HepG2 (cell line): ENCODE measurements at regions not wholly inside any gene's neighbourhood (a gene's known extent, or its start where the extent isn't known, plus 50 kb on each side); places are given as distances from the start of the nearest gene placed in this dataset.

Experiments used
- ATAC-seq: fragments of 200-7000 bp; cut with Tn5 transposase; 3 replicates; pipeline ENCODE4 v1.9.1; 2020; ENCODE audit warnings: mild to moderate bottlenecking, moderate library complexity
- BruUV-seq: library from RNA; stranded (reverse); fragments of 400-500 nt; replicated peaks from 2 replicates; lab custom pipeline; 2021; lab: Mats Ljungman, UMichigan
- CTCF ChIA-PET: fragments of 300-600 bp; formaldehyde crosslinking; extraction: SDS; loops from one replicate; lab custom pipeline; 2021; ENCODE audit warnings: low total read pairs, inconsistent platforms, low intra/inter-chr PET ratio; lab: Yijun Ruan, JAX
- POLR2A ChIA-PET: fragments of 350-600 bp; sonication (Branson Sonifier 250); formaldehyde crosslinking; loops from one replicate; lab custom pipeline; 2020; ENCODE audit warnings: antibody characterized with exemption, inconsistent platforms; lab: Yijun Ruan, JAX
- DNase-seq: peaks from one replicate; pipeline ENCODE4 v3.0.0-alpha.2; 2015; ENCODE audit warnings: low spot score
- FAIRE-seq: peaks from 3 replicates; lab custom pipeline; 2011; peaks lifted over from hg19 to GRCh38; lab: Jason Lieb, UNC
- H2AFZ ChIP-seq: one replicate; pipeline ENCODE4 v1.6.1; 2011; ENCODE audit warnings: low read length, inconsistent platforms
- H3K27ac ChIP-seq: fragments of 300-600 bp; 3 replicates; pipeline ENCODE4 v1.8.0; 2011; ENCODE audit warnings: mixed run types, mild to moderate bottlenecking, mixed read lengths, low read length, inconsistent platforms; ENCODE audit not compliant: insufficient read depth; ENCODE audit errors: extremely low read length
- H3K27me3 ChIP-seq, 2 experiments: fragments of 200-600 bp in 1 of 2; 2 replicates in 1 of 2; 3 replicates in 1 of 2; pipeline versions ENCODE4 v1.6.0 to v1.8.0; 2011; ENCODE audit warnings: low read length in 2 of 2, mild to moderate bottlenecking in 2 of 2, moderate library complexity in 2 of 2, inconsistent platforms in 1 of 2; ENCODE audit not compliant: insufficient read depth in 2 of 2, control insufficient read depth in 1 of 2
- H3K36me3 ChIP-seq, 2 experiments: fragments of 200-600 bp in 1 of 2; replicated peaks in 1 of 2; 2 replicates in 1 of 2; 3 replicates in 1 of 2; pipeline versions ENCODE4 v1.5.1 to v1.8.0; 2011; ENCODE audit warnings: low read length in 2 of 2, inconsistent platforms in 1 of 2; ENCODE audit not compliant: insufficient read depth in 2 of 2, control insufficient read depth in 1 of 2
- H3K4me1 ChIP-seq: 2 replicates; pipeline ENCODE4 v1.5.1; 2012; ENCODE audit warnings: low read length, inconsistent platforms; ENCODE audit not compliant: insufficient read depth
- H3K4me2 ChIP-seq: 2 replicates; pipeline ENCODE4 v1.6.0; 2011; ENCODE audit warnings: low read depth, low read length, inconsistent platforms
- H3K4me3 ChIP-seq, 3 experiments: fragments of 200-600 bp in 1 of 3; sonication (generic), shearing (Covaris generic) in 1 of 3; replicated peaks in 1 of 3; 2 replicates each; pipeline ENCODE4 v1.5.1; 2011 to 2016; ENCODE audit warnings: low read length in 3 of 3, inconsistent platforms in 2 of 3, low read depth in 2 of 3, mild to moderate bottlenecking in 2 of 3, control low read depth in 1 of 3, mixed read lengths in 1 of 3; ENCODE audit not compliant: insufficient read depth in 1 of 3
- H3K79me2 ChIP-seq: one replicate; pipeline ENCODE4 v1.6.1; 2011; ENCODE audit warnings: low read length, inconsistent platforms; ENCODE audit not compliant: insufficient read depth
- H3K9ac ChIP-seq: 2 replicates; pipeline ENCODE4 v1.6.0; 2011; ENCODE audit warnings: mild to moderate bottlenecking, low read depth, low read length, inconsistent platforms; ENCODE audit not compliant: insufficient read depth
- H3K9me3 ChIP-seq: 2 replicates; pipeline ENCODE4 v1.5.1; 2012; ENCODE audit warnings: mild to moderate bottlenecking, low read length
- H4K20me1 ChIP-seq: 2 replicates; pipeline ENCODE4 v1.6.0; 2011; ENCODE audit warnings: inconsistent platforms, mild to moderate bottlenecking, low read length, moderate library complexity; ENCODE audit not compliant: insufficient read depth
- BCL6 ChIP-seq: IDR thresholded peaks from 2 replicates; pipeline ENCODE4 v1.6.1; 2016; ENCODE audit warnings: missing genetic modification reagents, missing compliant biosample characterization
- ERF ChIP-seq: IDR thresholded peaks from 2 replicates; pipeline ENCODE4 v1.6.1; 2018; ENCODE audit warnings: missing biosample characterization, missing genetic modification reagents
- HCFC1 ChIP-seq: fragments of 150-350 bp; IDR thresholded peaks from 2 replicates; pipeline ENCODE4 v1.6.1; 2014; ENCODE audit warnings: low read depth, low read length
- HNRNPLL ChIP-seq: fragments of 200-400 bp; formaldehyde crosslinking; IDR thresholded peaks from 2 replicates; pipeline ENCODE4 v1.6.1; 2017; ENCODE audit warnings: mild to moderate bottlenecking, low read depth, low read length; ENCODE audit not compliant: poor library complexity, severe bottlenecking
- IKZF4 ChIP-seq: sonication (generic); formaldehyde crosslinking; IDR thresholded peaks from 2 replicates; pipeline ENCODE4 v1.5.1; 2020; ENCODE audit warnings: borderline replicate concordance, mild to moderate bottlenecking, low read depth, missing genetic modification reagents; ENCODE audit errors: not compliant biosample characterization
- TBX3 ChIP-seq: fragments of 450-650 bp; IDR thresholded peaks from 2 replicates; pipeline ENCODE4 v1.6.1; 2017; ENCODE audit warnings: antibody characterized with exemption, mild to moderate bottlenecking, inconsistent platforms, borderline replicate concordance
- ZBTB1 ChIP-seq: sonication (generic); formaldehyde crosslinking; IDR thresholded peaks from 2 replicates; pipeline ENCODE4 v1.4.0; 2020; ENCODE audit warnings: missing genetic modification reagents, borderline replicate concordance
- ZFP62 ChIP-seq: sonication (generic); formaldehyde crosslinking; IDR thresholded peaks from 2 replicates; pipeline ENCODE4 v1.4.0; 2020; ENCODE audit warnings: missing genetic modification reagents
- ZNF343 ChIP-seq: sonication (generic); formaldehyde crosslinking; IDR thresholded peaks from 2 replicates; pipeline ENCODE4 v1.4.0; 2020; ENCODE audit warnings: mild to moderate bottlenecking, missing genetic modification reagents
- ZNF616 ChIP-seq: sonication (generic); formaldehyde crosslinking; IDR thresholded peaks from 2 replicates; pipeline ENCODE4 v1.5.0; 2020; ENCODE audit warnings: low read depth, mild to moderate bottlenecking, missing genetic modification reagents
- ZNF629 ChIP-seq: sonication (generic); formaldehyde crosslinking; conservative IDR thresholded peaks from 2 replicates; pipeline ENCODE4 v1.5.0; 2020; ENCODE audit warnings: missing genetic modification reagents
- ZNF687 ChIP-seq: sonication (generic); formaldehyde crosslinking; IDR thresholded peaks from 2 replicates; pipeline ENCODE4 v1.5.1; 2020; ENCODE audit warnings: mild to moderate bottlenecking, missing genetic modification reagents, moderate library complexity
- ZNF704 ChIP-seq: sonication (generic); formaldehyde crosslinking; IDR thresholded peaks from 2 replicates; pipeline ENCODE4 v1.8.1; 2023; ENCODE audit warnings: mild to moderate bottlenecking, inconsistent platforms, moderate library complexity, missing genetic modification reagents, borderline replicate concordance
- ZNF777 ChIP-seq: sonication (generic); formaldehyde crosslinking; IDR thresholded peaks from 2 replicates; pipeline ENCODE4 v1.4.0; 2020; ENCODE audit warnings: missing genetic modification reagents
- ZNF879 ChIP-seq: sonication (generic); formaldehyde crosslinking; IDR thresholded peaks from 2 replicates; pipeline ENCODE4 v1.8.1; 2023; ENCODE audit warnings: missing genetic modification reagents
- WGBS: methylation state at CpG from one replicate; pipeline ENCODE4 v1.1.6; 2017; ENCODE audit warnings: low lambda C conversion rate; 5-methylcytosine and 5-hydroxymethylcytosine counted together
- in situ Hi-C: cut with HindIII; loops from 2 replicates; pipeline ENCODE4 v1.10.0; 2017; ENCODE audit warnings: low pct_unique_long_range_greater_than_20kb; ENCODE audit not compliant: extremely low pct_ligation_motif_present
- intact Hi-C: fragments of 100-400 bp; cut with micrococcal nuclease; formaldehyde crosslinking; loops from one replicate; pipeline ENCODE4 v1.10.0; 2022; ENCODE audit not compliant: unreplicated experiment

GRCh38 chr13:50130123-50130946, 115.1 kb downstream of the KCNRG start:
- H4K20me1 ChIP-seq = no peaks in the 10 kb centered on the region
- H3K36me3 ChIP-seq = no peaks in the 10 kb centered on the region
- CTCF ChIA-PET = no interaction called here
- intact Hi-C loops (no loop called here), in situ Hi-C loops (no loop called here)
- H3K4me1 ChIP-seq = peaks cover 37% of the 10 kb centered on the region
- H3K4me3 ChIP-seq = peak overlapping the region; percentile 45 to 80 (median 71)
- POLR2A ChIA-PET = no interaction called here
- no peaks in the 10 kb centered on the region for H3K79me2 ChIP-seq
- H3K9ac ChIP-seq = peak overlapping the region; percentile 55
- ATAC-seq = peak; percentile 69
- no peak for DNase-seq
- peaks cover 3 to 34% of the 10 kb centered on the region in 2 experiments; a peak in 4 of 5 replicates for H3K27me3 ChIP-seq
- no TSS peak for BruUV-seq
- FAIRE-seq = no peak
- peak overlapping the region; percentile 99 for H3K4me2 ChIP-seq
- WGBS = 3% methylated on average over 24 of the region's 63 CpGs
- no peak overlapping the region for H3K27ac ChIP-seq
- H3K9me3 ChIP-seq = no peaks in the 10 kb centered on the region
- H2AFZ ChIP-seq = no peak overlapping the region
- TF ChIP-seq ZNF687 (CRISPR knock-in tag) (peak; percentile 62), ZNF629 (CRISPR knock-in tag) (peak; percentile 64; the same call in 1 of the 2 replicates), ZNF777 (CRISPR knock-in tag) (peak; percentile 68), IKZF4 (CRISPR knock-in tag) (no peak), TBX3 (no peak), HCFC1 (no peak), HNRNPLL (peak; percentile 58), ZBTB1 (CRISPR knock-in tag) (no peak), ZNF704 (CRISPR knock-in tag) (no peak), ZNF343 (CRISPR knock-in tag) (no peak), ERF (CRISPR knock-in tag) (no peak), BCL6 (CRISPR knock-in tag) (0 out of 2 replicates have a peak, but pooled peaks have one; percentile 27), ZNF616 (CRISPR knock-in tag) (no peak), ZNF879 (CRISPR knock-in tag) (0 out of 2 replicates have a peak, but pooled peaks have one; percentile 41), ZFP62 (CRISPR knock-in tag) (no peak)
